ENCODE measurements at regions not wholly inside any gene's neighbourhood (a gene's known extent, or its start where the extent isn't known, plus 50 kb on each side); places are given as distances from the start of the nearest gene placed in this dataset.

DNA sequence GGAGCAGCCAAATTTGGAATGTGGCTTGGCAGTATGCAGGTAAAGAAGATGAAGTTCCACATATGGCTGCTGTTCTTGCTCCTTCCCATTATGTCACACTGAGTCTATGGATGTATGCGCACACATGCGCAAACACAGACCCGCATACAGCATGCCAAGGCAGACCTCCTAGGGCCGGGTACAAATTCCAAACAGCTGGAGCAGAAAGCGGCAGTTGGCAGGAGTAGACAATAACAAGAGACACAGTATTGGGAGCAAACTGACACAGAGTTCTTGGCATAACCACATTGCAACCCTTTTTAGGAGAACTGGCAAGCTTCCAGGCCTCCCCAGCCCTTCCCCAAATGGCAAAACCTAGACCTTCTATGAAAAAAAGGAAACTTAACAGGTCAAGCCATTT is 268.9 kb downstream of the SP3 start:
- TF ChIP-seq, protein P1, sequence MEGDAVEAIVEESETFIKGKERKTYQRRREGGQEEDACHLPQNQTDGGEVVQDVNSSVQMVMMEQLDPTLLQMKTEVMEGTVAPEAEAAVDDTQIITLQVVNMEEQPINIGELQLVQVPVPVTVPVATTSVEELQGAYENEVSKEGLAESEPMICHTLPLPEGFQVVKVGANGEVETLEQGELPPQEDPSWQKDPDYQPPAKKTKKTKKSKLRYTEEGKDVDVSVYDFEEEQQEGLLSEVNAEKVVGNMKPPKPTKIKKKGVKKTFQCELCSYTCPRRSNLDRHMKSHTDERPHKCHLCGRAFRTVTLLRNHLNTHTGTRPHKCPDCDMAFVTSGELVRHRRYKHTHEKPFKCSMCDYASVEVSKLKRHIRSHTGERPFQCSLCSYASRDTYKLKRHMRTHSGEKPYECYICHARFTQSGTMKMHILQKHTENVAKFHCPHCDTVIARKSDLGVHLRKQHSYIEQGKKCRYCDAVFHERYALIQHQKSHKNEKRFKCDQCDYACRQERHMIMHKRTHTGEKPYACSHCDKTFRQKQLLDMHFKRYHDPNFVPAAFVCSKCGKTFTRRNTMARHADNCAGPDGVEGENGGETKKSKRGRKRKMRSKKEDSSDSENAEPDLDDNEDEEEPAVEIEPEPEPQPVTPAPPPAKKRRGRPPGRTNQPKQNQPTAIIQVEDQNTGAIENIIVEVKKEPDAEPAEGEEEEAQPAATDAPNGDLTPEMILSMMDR (conservative IDR thresholded peaks at IDR 0.05) = no peak
- H3K9me3 Mint-ChIP-seq = no peaks in the 10 kb centered on the region
- no peak overlapping the region for H3K4me3 Mint-ChIP-seq
- no peaks in the 10 kb centered on the region for H3K27me3 Mint-ChIP-seq
- DNase-seq (ENCODE audit: extremely low spot score, unreplicated experiment) = no peak
- H3K36me3 Mint-ChIP-seq = no peaks in the 10 kb centered on the region
- H3K27ac Mint-ChIP-seq = no peak overlapping the region
- no peaks in the 10 kb centered on the region for H3K4me1 Mint-ChIP-seq (ENCODE audit: unreplicated experiment)

DNA sequence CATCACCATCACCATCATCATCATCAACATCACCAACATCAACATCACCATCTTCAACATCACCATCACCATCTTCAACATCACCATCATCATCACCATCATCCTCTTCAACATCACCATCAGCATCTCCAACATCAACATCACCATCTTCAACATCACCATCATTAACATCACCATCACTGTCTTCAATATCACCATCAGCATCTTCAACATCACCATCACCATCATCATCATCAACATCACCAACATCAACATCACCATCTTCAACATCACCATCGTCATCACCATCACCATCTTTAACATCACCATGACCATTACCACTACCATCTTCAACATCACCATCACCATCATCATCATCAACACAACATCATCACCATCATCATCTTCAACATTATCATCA is 267.2 kb downstream of the SP3 start:
- Mint-ChIP-seq H3K4me1 (ENCODE audit: unreplicated experiment) (no peaks in the 10 kb centered on the region), H3K27ac (no peak overlapping the region), H3K27me3 (no peaks in the 10 kb centered on the region), H3K4me3 (no peak overlapping the region), H3K36me3 (no peaks in the 10 kb centered on the region), H3K9me3 (no peaks in the 10 kb centered on the region)
- DNase-seq (ENCODE audit: extremely low spot score, unreplicated experiment) = no peak
- TF ChIP-seq, protein P1 (conservative IDR thresholded peaks at IDR 0.05) = no peak

DNA sequence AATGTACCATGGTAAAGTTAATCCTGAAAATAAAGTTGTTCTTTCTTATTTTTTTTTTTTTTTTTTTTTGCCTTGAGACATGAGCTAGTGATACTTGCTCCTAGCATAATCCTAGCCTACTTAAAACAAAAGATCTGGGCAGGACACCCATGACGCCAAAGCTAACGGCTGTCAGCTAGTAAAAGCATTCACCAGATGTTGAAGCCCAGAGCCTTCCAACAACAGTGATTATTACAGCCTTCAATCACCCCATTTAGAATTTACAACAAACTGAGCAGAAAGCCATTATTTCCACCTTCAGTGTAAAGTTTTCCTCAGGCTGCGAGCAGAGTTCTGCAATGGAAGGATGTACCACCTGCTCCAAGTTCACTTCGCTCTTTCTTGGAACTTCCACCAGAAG is 259.5 kb downstream of the SP3 start:
- Mint-ChIP-seq H3K4me3 (no peak overlapping the region), H3K36me3 (no peaks in the 10 kb centered on the region), H3K27ac (no peak overlapping the region), H3K4me1 (ENCODE audit: unreplicated experiment) (no peaks in the 10 kb centered on the region), H3K27me3 (no peaks in the 10 kb centered on the region), H3K9me3 (no peaks in the 10 kb centered on the region)
- no peak for DNase-seq (ENCODE audit: extremely low spot score, unreplicated experiment)
- TF ChIP-seq, protein P1 (conservative IDR thresholded peaks at IDR 0.05) = no peak

DNA sequence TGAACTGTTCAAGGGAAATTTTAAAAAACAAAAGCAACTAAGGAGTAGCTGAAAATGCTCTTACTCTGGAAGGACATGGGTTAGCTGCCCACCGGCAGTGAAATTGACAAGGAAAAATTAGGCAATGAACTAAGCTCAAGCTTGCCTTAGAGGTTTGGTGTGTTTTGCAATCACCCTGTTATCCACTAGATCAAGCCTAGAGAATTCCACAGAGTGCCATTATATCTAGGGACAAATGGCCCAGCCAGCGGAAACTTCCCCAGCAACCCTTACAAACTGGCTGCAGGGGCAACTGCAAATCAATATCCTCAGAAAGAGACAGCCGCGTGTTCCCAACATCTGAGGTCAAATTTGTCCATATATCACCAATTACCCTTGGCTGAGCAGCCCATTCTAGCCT is 258.2 kb downstream of the SP3 start:
- Mint-ChIP-seq H3K4me3 (no peak overlapping the region), H3K36me3 (no peaks in the 10 kb centered on the region), H3K27me3 (no peaks in the 10 kb centered on the region), H3K4me1 (ENCODE audit: unreplicated experiment) (no peaks in the 10 kb centered on the region), H3K9me3 (no peaks in the 10 kb centered on the region), H3K27ac (no peak overlapping the region)
- TF ChIP-seq, protein P1 (conservative IDR thresholded peaks at IDR 0.05) = no peak
- DNase-seq (ENCODE audit: extremely low spot score, unreplicated experiment) = no peak

DNA sequence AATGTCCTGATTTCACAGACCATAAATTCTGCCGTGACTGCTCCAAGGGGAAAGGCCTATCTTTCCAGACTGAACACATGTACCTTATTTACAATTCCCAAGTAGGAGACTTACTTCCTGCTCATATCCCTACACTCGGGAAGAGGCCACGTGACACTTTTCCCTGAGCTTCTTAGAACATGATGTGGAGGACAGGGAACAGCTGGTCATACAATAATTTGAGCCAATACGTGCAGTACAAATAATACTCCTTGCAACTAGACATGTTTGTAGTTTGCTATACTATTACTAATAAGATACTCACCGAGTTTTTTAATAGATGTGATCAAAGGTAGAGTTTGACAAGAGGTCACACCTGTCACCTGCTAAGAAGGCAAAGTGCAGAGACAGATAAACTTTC is 256.4 kb downstream of the SP3 start:
- no peak overlapping the region for H3K27ac Mint-ChIP-seq
- H3K36me3 Mint-ChIP-seq = no peaks in the 10 kb centered on the region
- no peak for DNase-seq (ENCODE audit: extremely low spot score, unreplicated experiment)
- peaks cover 4% of the 10 kb centered on the region for H3K9me3 Mint-ChIP-seq
- TF ChIP-seq, protein P1 (conservative IDR thresholded peaks at IDR 0.05) = no peak
- H3K4me1 Mint-ChIP-seq (ENCODE audit: unreplicated experiment) = no peaks in the 10 kb centered on the region
- H3K27me3 Mint-ChIP-seq = no peaks in the 10 kb centered on the region
- H3K4me3 Mint-ChIP-seq = no peak overlapping the region

DNA sequence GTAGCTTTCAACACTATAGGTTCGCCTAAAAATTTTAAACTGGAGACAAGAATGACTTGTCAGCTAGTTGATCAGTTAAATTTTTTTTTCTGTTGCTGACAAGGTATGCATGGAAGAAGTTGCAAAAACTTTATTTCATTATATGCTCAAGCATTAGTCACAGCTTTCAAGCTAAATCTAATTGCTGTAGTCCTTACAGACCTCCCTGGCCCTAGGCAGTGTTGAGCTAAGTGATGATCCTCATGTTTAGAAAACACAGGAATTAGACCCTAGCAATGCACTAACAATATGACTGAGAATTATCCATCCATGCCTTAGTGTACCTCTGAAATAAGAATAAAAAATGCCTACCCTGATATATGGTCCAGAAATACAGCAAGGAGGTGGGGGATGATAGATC is 253.4 kb downstream of the SP3 start:
- TF ChIP-seq, protein P1 (conservative IDR thresholded peaks at IDR 0.05) = no peak
- Mint-ChIP-seq H3K36me3 (no peaks in the 10 kb centered on the region), H3K4me3 (no peak overlapping the region), H3K27ac (no peak overlapping the region), H3K4me1 (ENCODE audit: unreplicated experiment) (no peaks in the 10 kb centered on the region), H3K9me3 (peaks cover 5% of the 10 kb centered on the region), H3K27me3 (no peaks in the 10 kb centered on the region)
- DNase-seq (ENCODE audit: extremely low spot score, unreplicated experiment) = no peak

All from type B pancreatic cell (in vitro differentiated cells).